Neural progenitor cell (in vitro differentiated cells): ENCODE measurements at regions not wholly inside any gene's neighbourhood (a gene's known extent, or its start where the extent isn't known, plus 50 kb on each side); places are given as distances from the start of the nearest gene placed in this dataset.

Experiments
- EZH2 ChIP-seq: fragments of 200-600 bp; sonication (generic); IDR thresholded peaks from 2 replicates; pipeline ENCODE4 v1.6.1; 2017; ENCODE audit warnings: antibody characterized with exemption, mild to moderate bottlenecking, moderate library complexity
- EZH2phosphoT487 ChIP-seq: fragments of 200-600 bp; sonication (generic); IDR thresholded peaks from 2 replicates; pipeline ENCODE4 v1.6.1; 2017; ENCODE audit warnings: antibody characterized with exemption
- TF ChIP-seq, protein P1 (sequence below): fragments of 200-600 bp; sonication (generic); IDR thresholded peaks from 2 replicates; pipeline ENCODE4 v1.5.1; 2017; ENCODE audit warnings: antibody characterized with exemption, mild to moderate bottlenecking

DNA sequence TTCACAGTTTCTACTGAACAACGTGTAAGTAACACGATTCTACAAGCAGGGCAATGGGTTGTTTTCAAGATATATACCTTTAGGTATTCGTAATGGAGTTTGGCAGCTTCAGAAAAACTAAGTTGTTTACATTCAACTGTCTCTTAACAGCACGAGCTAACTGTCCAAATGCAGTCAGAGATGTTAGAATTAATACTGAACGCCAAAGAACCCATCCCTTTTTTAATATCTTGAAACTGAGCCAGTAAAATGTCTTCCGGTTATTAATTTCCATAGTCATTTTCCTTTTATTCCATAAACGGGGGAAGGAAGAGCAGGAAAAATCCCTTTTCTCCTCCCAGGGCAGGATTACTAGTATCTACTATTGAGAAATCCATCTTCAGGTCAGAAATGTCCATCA is 129.0 kb upstream of the THBS1 start:
- TF ChIP-seq EZH2phosphoT487, result no peak
- TF ChIP-seq, protein P1, sequence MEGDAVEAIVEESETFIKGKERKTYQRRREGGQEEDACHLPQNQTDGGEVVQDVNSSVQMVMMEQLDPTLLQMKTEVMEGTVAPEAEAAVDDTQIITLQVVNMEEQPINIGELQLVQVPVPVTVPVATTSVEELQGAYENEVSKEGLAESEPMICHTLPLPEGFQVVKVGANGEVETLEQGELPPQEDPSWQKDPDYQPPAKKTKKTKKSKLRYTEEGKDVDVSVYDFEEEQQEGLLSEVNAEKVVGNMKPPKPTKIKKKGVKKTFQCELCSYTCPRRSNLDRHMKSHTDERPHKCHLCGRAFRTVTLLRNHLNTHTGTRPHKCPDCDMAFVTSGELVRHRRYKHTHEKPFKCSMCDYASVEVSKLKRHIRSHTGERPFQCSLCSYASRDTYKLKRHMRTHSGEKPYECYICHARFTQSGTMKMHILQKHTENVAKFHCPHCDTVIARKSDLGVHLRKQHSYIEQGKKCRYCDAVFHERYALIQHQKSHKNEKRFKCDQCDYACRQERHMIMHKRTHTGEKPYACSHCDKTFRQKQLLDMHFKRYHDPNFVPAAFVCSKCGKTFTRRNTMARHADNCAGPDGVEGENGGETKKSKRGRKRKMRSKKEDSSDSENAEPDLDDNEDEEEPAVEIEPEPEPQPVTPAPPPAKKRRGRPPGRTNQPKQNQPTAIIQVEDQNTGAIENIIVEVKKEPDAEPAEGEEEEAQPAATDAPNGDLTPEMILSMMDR, result no peak
- no peak for TF ChIP-seq EZH2
